GM23248 (cell line): ENCODE measurements at regions not wholly inside any gene's neighbourhood (a gene's known extent, or its start where the extent isn't known, plus 50 kb on each side); places are given as distances from the start of the nearest gene placed in this dataset.

Experiments used
- DNase-seq: peaks from one replicate; pipeline ENCODE4 v3.0.0-alpha.2; 2015
- H2AFZ ChIP-seq: fragments of 200-600 bp; sonication (generic); 2 replicates; pipeline ENCODE4 v1.6.1; 2016; ENCODE audit warnings: antibody characterized with exemption
- H3F3A ChIP-seq: fragments of 200-600 bp; sonication (generic); 2 replicates; pipeline ENCODE4 v1.6.1; 2016; ENCODE audit warnings: mild to moderate bottlenecking, antibody characterized with exemption, mixed run types; ENCODE audit not compliant: insufficient read depth
- H3K27ac ChIP-seq: fragments of 200-600 bp; sonication (generic); 2 replicates; pipeline ENCODE4 v1.5.1; 2016; ENCODE audit warnings: mild to moderate bottlenecking
- H3K27me3 ChIP-seq: fragments of 200-600 bp; sonication (generic); replicated peaks from 2 replicates; pipeline ENCODE4 v1.6.1; 2016; ENCODE audit warnings: mild to moderate bottlenecking; ENCODE audit not compliant: insufficient read depth
- H3K36me3 ChIP-seq: fragments of 200-600 bp; sonication (generic); 2 replicates; pipeline ENCODE4 v1.6.1; 2016; ENCODE audit warnings: low read depth, mild to moderate bottlenecking
- H3K4me1 ChIP-seq: fragments of 200-600 bp; sonication (generic); 2 replicates; pipeline ENCODE4 v1.6.1; 2016; ENCODE audit warnings: mild to moderate bottlenecking; ENCODE audit not compliant: insufficient read depth
- H3K4me2 ChIP-seq: fragments of 200-600 bp; sonication (generic); one replicate; pipeline ENCODE4 v1.6.1; 2016; ENCODE audit warnings: mild to moderate bottlenecking; ENCODE audit not compliant: unreplicated experiment
- H3K4me3 ChIP-seq: fragments of 200-600 bp; sonication (generic); 2 replicates; pipeline ENCODE4 v1.5.1; 2016; ENCODE audit warnings: mild to moderate bottlenecking
- H3K79me2 ChIP-seq: fragments of 200-600 bp; sonication (generic); 2 replicates; pipeline ENCODE4 v1.6.1; 2016; ENCODE audit warnings: mild to moderate bottlenecking; ENCODE audit not compliant: insufficient read depth
- H3K9ac ChIP-seq: fragments of 200-600 bp; sonication (generic); 2 replicates; pipeline ENCODE4 v1.6.1; 2016; ENCODE audit warnings: mild to moderate bottlenecking
- H3K9me2 ChIP-seq: fragments of 200-600 bp; sonication (generic); 2 replicates; pipeline ENCODE4 v1.6.1; 2016; ENCODE audit warnings: mixed run types, mild to moderate bottlenecking, moderate library complexity; ENCODE audit not compliant: insufficient read depth
- H3K9me3 ChIP-seq: fragments of 200-600 bp; sonication (generic); one replicate; pipeline ENCODE4 v1.6.1; 2017; ENCODE audit warnings: low read depth
- H4K20me1 ChIP-seq: fragments of 200-600 bp; sonication (generic); 2 replicates; pipeline ENCODE4 v1.6.0; 2016; ENCODE audit not compliant: insufficient read depth
- EZH2 ChIP-seq: fragments of 200-600 bp; sonication (generic); IDR thresholded peaks from 2 replicates; pipeline ENCODE4 v1.6.1; 2018; ENCODE audit warnings: antibody characterized with exemption, mild to moderate bottlenecking; ENCODE audit not compliant: insufficient read depth, poor library complexity, severe bottlenecking
- EZH2phosphoT487 ChIP-seq: fragments of 200-600 bp; sonication (generic); IDR thresholded peaks from 2 replicates; pipeline ENCODE4 v1.6.1; 2018; ENCODE audit warnings: antibody characterized with exemption, moderate library complexity, mild to moderate bottlenecking, low read depth; ENCODE audit not compliant: insufficient read depth
- WGBS, 2 experiments: methylation state at CpG; one replicate each; pipeline ENCODE4 v1.1.6; 2015 to 2017; ENCODE audit warnings: low lambda C conversion rate in 2 of 2, low coverage in 1 of 2; ENCODE audit errors: missing lambda C conversion rate in 2 of 2; 5-methylcytosine and 5-hydroxymethylcytosine counted together
- in situ Hi-C: fragments of 300-500 bp; cut with MboI; formaldehyde crosslinking; loops from 2 replicates; pipeline ENCODE4 v1.15.0; 2020

- Histone ChIP-seq H3K79me2 (no peaks in the 10 kb centered on the region), H4K20me1 (no peaks in the 10 kb centered on the region), H3K4me1 (0 out of 2 replicates have a peak, but pooled peaks cover 3% of the 10 kb centered on the region), H3K4me2 (no peak overlapping the region), H3K27ac (no peak overlapping the region), H3K36me3 (no peaks in the 10 kb centered on the region), H3F3A (no peaks in the 10 kb centered on the region), H3K9me2 (no peaks in the 10 kb centered on the region), H3K9ac (peak overlapping the region; percentile 32; the same call in 1 of the 2 replicates), H3K27me3 (no peaks in the 10 kb centered on the region), H3K4me3 (no peak overlapping the region), H3K9me3 (no peaks in the 10 kb centered on the region), H2AFZ (no peak overlapping the region)
- WGBS, 2 experiments: 51 to 55% methylated on average over 17 of the region's 17 CpGs
- DNase-seq: peak; percentile 64
- in situ Hi-C loops: loop anchor here (25.0 kb wide), 1 partner anchor 659 kb away; the partner anchor contains the start of gene ODC1
- TF ChIP-seq EZH2: no peak
Measured at GRCh38 chr2:9778471-9779316, 64.6 kb upstream of the TAF1B start.

- Histone ChIP-seq H3F3A (no peaks in the 10 kb centered on the region), H3K79me2 (no peaks in the 10 kb centered on the region), H3K4me1 (0 out of 2 replicates have a peak, but pooled peaks cover 3% of the 10 kb centered on the region), H3K4me2 (no peak overlapping the region), H3K27ac (no peak overlapping the region), H3K36me3 (no peaks in the 10 kb centered on the region), H2AFZ (no peak overlapping the region), H3K27me3 (no peaks in the 10 kb centered on the region), H3K4me3 (no peak overlapping the region), H3K9ac (no peak overlapping the region), H4K20me1 (no peaks in the 10 kb centered on the region), H3K9me3 (no peaks in the 10 kb centered on the region), H3K9me2 (no peaks in the 10 kb centered on the region)
- in situ Hi-C loops: loop anchor here (25.0 kb wide), 1 partner anchor 658 kb away; the partner anchor contains the start of gene ODC1
- no peak for TF ChIP-seq EZH2
- TF ChIP-seq EZH2phosphoT487: no peak
- no peak for DNase-seq
- WGBS, 2 experiments: 90 to 92% methylated on average over 14 of the region's 14 CpGs
Measured at GRCh38 chr2:9779596-9780264, 63.5 kb upstream of the TAF1B start.

- Histone ChIP-seq H3F3A (no peaks in the 10 kb centered on the region), H3K27ac (no peak overlapping the region), H3K4me3 (no peak overlapping the region), H3K9me2 (no peaks in the 10 kb centered on the region), H3K4me1 (0 out of 2 replicates have a peak, but pooled peaks cover 3% of the 10 kb centered on the region), H3K9ac (no peak overlapping the region), H3K27me3 (no peaks in the 10 kb centered on the region), H3K4me2 (no peak overlapping the region), H3K36me3 (no peaks in the 10 kb centered on the region), H2AFZ (no peak overlapping the region), H4K20me1 (no peaks in the 10 kb centered on the region), H3K79me2 (no peaks in the 10 kb centered on the region), H3K9me3 (no peaks in the 10 kb centered on the region)
- in situ Hi-C loops: loop anchor here (25.0 kb wide), 1 partner anchor 657 kb away; the partner anchor contains the start of gene ODC1
- no peak for TF ChIP-seq EZH2phosphoT487
- no peak for TF ChIP-seq EZH2
- 89 to 91% methylated on average over 10 of the region's 10 CpGs for WGBS, 2 experiments
- DNase-seq: no peak
Measured at GRCh38 chr2:9780368-9781130, 62.7 kb upstream of the TAF1B start.

- peak; percentile 64 for DNase-seq
- Histone ChIP-seq H3F3A (no peaks in the 10 kb centered on the region), H4K20me1 (no peaks in the 10 kb centered on the region), H3K4me3 (no peak overlapping the region), H3K36me3 (no peaks in the 10 kb centered on the region), H3K27ac (no peak overlapping the region), H3K79me2 (no peaks in the 10 kb centered on the region), H3K9me3 (no peaks in the 10 kb centered on the region), H3K9ac (no peak overlapping the region), H3K4me2 (no peak overlapping the region), H3K27me3 (no peaks in the 10 kb centered on the region), H3K9me2 (no peaks in the 10 kb centered on the region), H3K4me1 (0 out of 2 replicates have a peak, but pooled peaks cover 3% of the 10 kb centered on the region), H2AFZ (no peak overlapping the region)
- TF ChIP-seq EZH2 (no peak), EZH2phosphoT487 (no peak)
- in situ Hi-C loops: loop anchor here (25.0 kb wide), 1 partner anchor 656 kb away; the partner anchor contains the start of gene ODC1
- WGBS, 2 experiments: 63 to 65% methylated on average over 9 of the region's 9 CpGs
Measured at GRCh38 chr2:9781252-9781651, 62.0 kb upstream of the TAF1B start.
